ENCODE measurements at regions not wholly inside any gene's neighbourhood (a gene's known extent, or its start where the extent isn't known, plus 50 kb on each side); places are given as distances from the start of the nearest gene placed in this dataset.

GRCh38 chr5:98461485-98461884 is 312.0 kb upstream of the RGMB start:
- ChIA-PET CTCF (no interaction called here), POLR2A (no interaction called here)
- TF ChIP-seq, protein P1, sequence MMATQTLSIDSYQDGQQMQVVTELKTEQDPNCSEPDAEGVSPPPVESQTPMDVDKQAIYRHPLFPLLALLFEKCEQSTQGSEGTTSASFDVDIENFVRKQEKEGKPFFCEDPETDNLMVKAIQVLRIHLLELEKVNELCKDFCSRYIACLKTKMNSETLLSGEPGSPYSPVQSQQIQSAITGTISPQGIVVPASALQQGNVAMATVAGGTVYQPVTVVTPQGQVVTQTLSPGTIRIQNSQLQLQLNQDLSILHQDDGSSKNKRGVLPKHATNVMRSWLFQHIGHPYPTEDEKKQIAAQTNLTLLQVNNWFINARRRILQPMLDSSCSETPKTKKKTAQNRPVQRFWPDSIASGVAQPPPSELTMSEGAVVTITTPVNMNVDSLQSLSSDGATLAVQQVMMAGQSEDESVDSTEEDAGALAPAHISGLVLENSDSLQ (IDR thresholded peaks at IDR 0.05), result no peak
- no peak for TF ChIP-seq L3MBTL2 (conservative IDR thresholded peaks at IDR 0.05)
- TF ChIP-seq ARNT (IDR thresholded peaks at IDR 0.05), result no peak
- TF ChIP-seq CTBP1 (IDR thresholded peaks at IDR 0.05; ENCODE audit: borderline replicate concordance), result no peak
- TF ChIP-seq ELF4 (IDR thresholded peaks at IDR 0.05), result no peak
- TF ChIP-seq BHLHE40 (IDR thresholded peaks at IDR 0.05; ENCODE audit: borderline replicate concordance), result no peak
- DNase-seq (ENCODE audit: extremely low spot score), result no peak

DNA sequence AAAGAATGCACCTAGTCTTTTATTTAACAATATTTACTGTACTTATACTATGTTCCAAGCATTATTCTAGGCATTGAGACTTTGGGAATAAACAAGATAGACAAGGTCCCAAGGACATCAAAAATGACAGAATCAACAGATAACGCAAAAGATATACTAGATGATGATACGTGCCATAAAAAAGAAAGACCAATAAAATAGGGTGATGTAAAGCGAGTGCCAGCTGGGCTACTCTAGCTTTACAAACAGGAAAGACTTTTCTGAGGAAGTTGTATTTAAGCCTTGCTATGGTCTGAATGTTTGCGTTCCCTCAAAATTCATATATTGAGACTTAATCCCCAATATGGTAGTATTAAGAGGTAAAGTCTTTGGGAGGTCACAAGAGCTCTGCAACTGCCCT is 310.2 kb upstream of the RGMB start:
- TF ChIP-seq LEF1 (IDR thresholded peaks at IDR 0.05; ENCODE audit: borderline replicate concordance) (no peak), CTBP1 (IDR thresholded peaks at IDR 0.05; ENCODE audit: borderline replicate concordance) (no peak), SP1 (IDR thresholded peaks at IDR 0.05) (no peak), FOXA1 (IDR thresholded peaks at IDR 0.05) (no peak), FOXM1 (IDR thresholded peaks at IDR 0.05; ENCODE audit: borderline replicate concordance) (no peak), SUZ12 (IDR thresholded peaks at IDR 0.05) (no peak), FOXK2 (IDR thresholded peaks at IDR 0.05) (no peak), L3MBTL2 (conservative IDR thresholded peaks at IDR 0.05) (no peak)
- TF ChIP-seq, protein P1 (IDR thresholded peaks at IDR 0.05), result no peak
- ChIA-PET POLR2A (no interaction called here), CTCF (no interaction called here)
- DNase-seq (ENCODE audit: extremely low spot score), result no peak

DNA sequence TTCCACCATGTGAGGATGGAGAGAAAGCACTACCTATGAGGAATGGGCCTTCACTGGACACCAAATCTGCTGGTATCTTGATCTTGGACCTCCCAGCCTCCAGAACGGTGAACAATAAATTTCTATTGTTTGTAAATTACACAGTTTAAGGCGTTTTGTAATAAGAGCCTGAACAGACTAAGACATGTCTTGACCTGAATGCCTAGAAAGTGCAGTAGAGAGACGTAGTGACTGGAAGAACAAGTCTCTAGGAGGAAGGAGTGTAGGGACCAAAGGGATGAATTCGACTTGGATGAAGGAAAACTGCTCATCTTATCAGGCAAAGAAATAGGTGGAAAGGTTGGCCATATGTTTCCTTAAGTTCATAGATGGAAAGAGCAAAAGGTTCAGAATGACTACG is 309.8 kb upstream of the RGMB start:
- TF ChIP-seq SP1 (IDR thresholded peaks at IDR 0.05) (no peak), HDGF (IDR thresholded peaks at IDR 0.05; ENCODE audit: borderline replicate concordance) (no peak), ARNT (IDR thresholded peaks at IDR 0.05) (no peak), L3MBTL2 (conservative IDR thresholded peaks at IDR 0.05) (no peak), FOXA1 (IDR thresholded peaks at IDR 0.05) (no peak), TARDBP (IDR thresholded peaks at IDR 0.05) (no peak), ZNF384 (IDR thresholded peaks at IDR 0.05) (no peak)
- POLR2A ChIA-PET, result no interaction called here
- no peak for DNase-seq (ENCODE audit: extremely low spot score)
- CTCF ChIA-PET, result no interaction called here

DNA sequence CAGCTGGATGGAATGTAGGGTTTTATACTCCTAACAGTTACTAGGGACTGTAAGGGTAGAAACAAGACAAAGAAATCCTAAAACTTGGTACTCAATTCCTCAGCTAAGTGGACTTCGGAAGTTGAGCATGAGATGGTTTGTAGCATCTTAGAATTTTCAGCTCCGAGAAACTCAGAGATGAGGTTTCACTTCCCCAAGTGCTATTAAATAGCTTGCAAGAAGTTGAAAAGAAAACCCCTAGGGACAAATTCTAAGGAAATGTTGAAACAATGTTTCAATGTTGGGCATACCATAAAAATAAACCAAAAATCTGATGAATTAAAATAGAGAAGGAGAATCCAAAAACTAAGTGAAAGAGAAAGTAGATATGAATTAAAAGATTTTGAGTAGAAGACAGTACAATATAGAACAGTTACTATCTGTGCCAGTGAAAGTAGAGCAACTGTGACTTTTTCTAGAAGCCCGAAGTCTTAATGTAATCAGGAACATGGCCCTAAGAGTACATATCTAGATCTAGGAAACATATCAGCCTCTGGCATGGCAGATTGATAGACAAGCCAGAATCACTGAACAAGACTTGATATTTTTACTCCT is 308.6 kb upstream of the RGMB start:
- CTCF ChIA-PET, result no interaction called here
- no peak for DNase-seq (ENCODE audit: extremely low spot score)
- POLR2A ChIA-PET, result no interaction called here
- TF ChIP-seq LEF1 (IDR thresholded peaks at IDR 0.05; ENCODE audit: borderline replicate concordance), result no peak
- no peak for TF ChIP-seq HDGF (IDR thresholded peaks at IDR 0.05; ENCODE audit: borderline replicate concordance)
- TF ChIP-seq, protein P1 (IDR thresholded peaks at IDR 0.05), result no peak
- no peak for TF ChIP-seq ZNF384 (IDR thresholded peaks at IDR 0.05)

GRCh38 chr5:98468188-98468869 is 305.1 kb upstream of the RGMB start:
- CTCF ChIA-PET, result no interaction called here
- no peak for DNase-seq (ENCODE audit: extremely low spot score)
- POLR2A ChIA-PET, result interaction anchor here (0.6 kb wide), 1 partner anchor 459 kb away, joined by 3 read pairs; no protein-coding TSS in a partner anchor
- no peak for TF ChIP-seq L3MBTL2 (conservative IDR thresholded peaks at IDR 0.05)
- no peak for TF ChIP-seq LEF1 (IDR thresholded peaks at IDR 0.05; ENCODE audit: borderline replicate concordance)
- no peak for TF ChIP-seq ELF4 (IDR thresholded peaks at IDR 0.05)
- TF ChIP-seq SP1 (IDR thresholded peaks at IDR 0.05), result no peak
- TF ChIP-seq, protein P1 (IDR thresholded peaks at IDR 0.05), result no peak
- no peak for TF ChIP-seq CTBP1 (IDR thresholded peaks at IDR 0.05; ENCODE audit: borderline replicate concordance)
- no peak for TF ChIP-seq ZNF384 (IDR thresholded peaks at IDR 0.05)
- no peak for TF ChIP-seq FOXM1 (IDR thresholded peaks at IDR 0.05; ENCODE audit: borderline replicate concordance)
- TF ChIP-seq TARDBP (IDR thresholded peaks at IDR 0.05), result no peak
- no peak for TF ChIP-seq BHLHE40 (IDR thresholded peaks at IDR 0.05; ENCODE audit: borderline replicate concordance)

DNA sequence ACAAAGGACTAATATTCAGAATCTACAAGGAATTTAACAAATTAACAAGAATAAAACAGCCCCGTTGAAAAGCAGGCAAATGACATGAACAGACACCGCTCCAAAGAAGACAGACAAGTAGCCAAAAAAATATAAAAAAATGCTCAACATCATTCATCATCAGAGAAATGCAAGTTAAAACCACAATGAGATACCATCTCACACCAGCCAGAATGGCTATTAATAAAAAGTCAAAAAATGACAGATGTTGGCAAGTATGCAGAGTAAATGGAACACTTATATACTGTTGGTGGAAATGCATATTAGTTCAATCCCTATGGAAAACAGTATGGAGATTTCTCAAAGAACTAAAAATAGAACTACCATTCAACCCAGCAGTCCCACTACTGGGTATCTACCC is 302.7 kb upstream of the RGMB start:
- ChIA-PET POLR2A (no interaction called here), CTCF (no interaction called here)
- no peak for DNase-seq (ENCODE audit: extremely low spot score)
- no peak for TF ChIP-seq ARNT (IDR thresholded peaks at IDR 0.05)
- no peak for TF ChIP-seq TARDBP (IDR thresholded peaks at IDR 0.05)
- TF ChIP-seq LEF1 (IDR thresholded peaks at IDR 0.05; ENCODE audit: borderline replicate concordance), result no peak
- TF ChIP-seq BHLHE40 (IDR thresholded peaks at IDR 0.05; ENCODE audit: borderline replicate concordance), result no peak
- no peak for TF ChIP-seq FOXK2 (IDR thresholded peaks at IDR 0.05)
- TF ChIP-seq SP1 (IDR thresholded peaks at IDR 0.05), result no peak
- no peak for TF ChIP-seq HDGF (IDR thresholded peaks at IDR 0.05; ENCODE audit: borderline replicate concordance)
- no peak for TF ChIP-seq CTBP1 (IDR thresholded peaks at IDR 0.05; ENCODE audit: borderline replicate concordance)
- TF ChIP-seq ELF4 (IDR thresholded peaks at IDR 0.05), result no peak
- no peak for TF ChIP-seq NFRKB (IDR thresholded peaks at IDR 0.05)
- no peak for TF ChIP-seq L3MBTL2 (conservative IDR thresholded peaks at IDR 0.05)
- no peak for TF ChIP-seq FOXA1 (IDR thresholded peaks at IDR 0.05)
- no peak for TF ChIP-seq FOXM1 (IDR thresholded peaks at IDR 0.05; ENCODE audit: borderline replicate concordance)
- no peak for TF ChIP-seq SUZ12 (IDR thresholded peaks at IDR 0.05)
- no peak for TF ChIP-seq ZNF384 (IDR thresholded peaks at IDR 0.05)
